GM21737 (cell line): ENCODE measurements at regions not wholly inside any gene's neighbourhood (a gene's known extent, or its start where the extent isn't known, plus 50 kb on each side); places are given as distances from the start of the nearest gene placed in this dataset.

Experiments used
- ATAC-seq: cut with Tn5 transposase; IDR thresholded peaks from one replicate; pipeline ENCODE4 v1.9.1; 2021; ENCODE audit warnings: mild to moderate bottlenecking, moderate library complexity; ENCODE audit not compliant: unreplicated experiment

- ATAC-seq = no peak
Measured at GRCh38 chr12:75908961-75909605, 122.5 kb downstream of the PHLDA1 start.

- ATAC-seq = no peak
Measured at GRCh38 chr12:75905922-75906321, 125.7 kb downstream of the PHLDA1 start.

DNA sequence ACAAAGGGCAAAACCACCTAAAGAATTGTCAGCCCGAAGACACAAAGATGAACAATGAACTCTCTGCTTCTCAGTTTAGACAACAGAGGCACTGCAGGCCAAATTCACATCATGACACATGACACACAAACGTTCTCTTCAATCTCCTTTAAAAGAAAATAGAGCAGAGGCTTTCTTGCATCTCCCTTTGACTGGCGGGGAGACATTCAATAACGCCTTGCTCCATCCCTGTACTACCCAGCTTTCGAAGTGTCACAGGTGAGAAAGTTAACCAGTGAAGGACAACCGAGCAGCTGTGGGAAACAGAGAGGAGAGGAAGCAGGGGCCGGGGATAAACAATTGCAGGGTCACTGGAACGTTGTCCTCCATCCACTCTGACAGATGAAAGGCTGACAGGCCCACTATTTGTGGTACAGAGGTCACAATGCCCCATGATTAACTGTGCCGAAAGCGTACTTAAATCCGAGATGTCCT lies 130.8 kb downstream of the PHLDA1 start:
- ATAC-seq = no peak

DNA sequence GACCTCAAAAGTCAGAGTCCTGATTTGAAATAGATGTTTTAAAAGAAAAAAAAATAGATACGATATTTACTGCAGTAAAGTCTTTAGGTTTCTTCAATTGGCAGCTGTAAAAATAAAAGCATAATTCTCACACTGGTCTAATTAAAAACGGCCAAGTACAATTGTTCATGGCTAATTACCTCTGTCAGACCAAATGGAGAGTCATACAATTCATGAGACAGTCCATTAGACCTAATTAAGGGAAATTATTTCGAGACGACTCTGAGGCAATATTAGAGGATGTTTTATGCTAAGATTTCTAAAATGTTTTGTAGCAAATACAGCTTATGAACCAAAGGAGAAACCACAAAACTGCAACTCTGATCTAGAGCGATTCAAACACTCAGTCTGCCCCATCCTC lies 131.3 kb downstream of the PHLDA1 start:
- no peak for ATAC-seq

GRCh38 chr12:75894965-75895754 lies 136.4 kb downstream of the PHLDA1 start:
- ATAC-seq = no peak

GRCh38 chr12:75893765-75894164 lies 137.8 kb downstream of the PHLDA1 start:
- ATAC-seq = no peak

GRCh38 chr12:75892731-75893408 lies 138.7 kb downstream of the PHLDA1 start:
- no peak for ATAC-seq

DNA sequence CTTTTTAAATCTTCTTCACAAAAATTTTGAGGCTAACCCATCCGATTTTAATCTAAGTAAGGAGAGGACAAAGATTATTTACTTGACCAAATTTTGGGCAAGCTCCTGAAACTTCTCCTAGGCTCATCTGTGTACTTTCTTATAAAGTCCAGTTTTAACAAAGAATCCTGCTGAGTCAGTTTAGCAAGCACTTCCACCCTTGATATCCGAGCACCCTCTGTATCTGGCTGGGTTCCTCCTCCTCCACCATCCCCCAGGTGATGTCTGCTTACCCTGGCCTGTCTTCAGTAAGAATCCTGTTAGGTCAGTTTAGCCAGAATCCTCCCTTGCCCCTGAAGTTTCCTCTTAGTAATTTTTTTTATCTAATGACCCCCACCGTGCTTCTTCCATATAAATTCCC lies 140.5 kb downstream of the PHLDA1 start:
- ATAC-seq = no peak

GRCh38 chr12:75890660-75891059 lies 140.9 kb downstream of the PHLDA1 start:
- ATAC-seq = no peak

GRCh38 chr12:75890141-75890540 lies 141.4 kb downstream of the PHLDA1 start:
- ATAC-seq = no peak

DNA sequence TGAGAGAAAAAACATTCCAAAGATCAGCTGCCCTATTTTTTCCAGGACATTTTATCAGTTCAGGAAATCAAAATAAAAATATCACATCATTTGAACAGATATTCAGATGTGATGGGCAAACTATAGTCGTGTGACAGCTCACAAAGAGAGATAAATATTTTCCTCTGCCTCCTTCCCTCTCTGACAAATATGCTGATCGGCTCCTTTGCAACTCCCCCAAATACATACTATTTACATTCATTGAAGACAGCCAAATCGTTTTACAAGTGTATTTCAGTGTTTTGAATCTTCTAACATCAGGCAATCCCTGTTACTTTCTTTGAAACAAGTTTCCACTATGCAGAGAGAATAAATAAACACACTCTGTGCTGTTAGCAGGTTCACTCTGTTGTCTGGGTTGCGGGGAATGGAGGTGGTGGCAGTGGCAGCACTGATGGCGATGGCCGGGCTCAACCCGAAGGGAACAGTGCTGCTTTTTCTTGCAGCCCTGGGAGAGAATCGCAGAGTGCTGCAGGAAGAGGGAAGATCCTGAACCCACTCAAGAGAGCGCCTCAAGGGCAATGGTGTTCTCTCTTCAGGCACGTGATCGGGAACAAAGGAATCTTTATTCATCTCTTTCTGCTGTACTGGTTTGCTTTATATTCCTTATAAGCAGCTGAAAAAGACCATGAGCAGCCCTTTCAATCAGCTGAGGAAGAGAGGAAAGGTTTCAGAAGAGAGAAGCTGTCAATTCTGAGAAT lies 142.5 kb downstream of the PHLDA1 start:
- no peak for ATAC-seq

- no peak for ATAC-seq
Measured at GRCh38 chr12:75888399-75888798, 143.2 kb downstream of the PHLDA1 start.

DNA sequence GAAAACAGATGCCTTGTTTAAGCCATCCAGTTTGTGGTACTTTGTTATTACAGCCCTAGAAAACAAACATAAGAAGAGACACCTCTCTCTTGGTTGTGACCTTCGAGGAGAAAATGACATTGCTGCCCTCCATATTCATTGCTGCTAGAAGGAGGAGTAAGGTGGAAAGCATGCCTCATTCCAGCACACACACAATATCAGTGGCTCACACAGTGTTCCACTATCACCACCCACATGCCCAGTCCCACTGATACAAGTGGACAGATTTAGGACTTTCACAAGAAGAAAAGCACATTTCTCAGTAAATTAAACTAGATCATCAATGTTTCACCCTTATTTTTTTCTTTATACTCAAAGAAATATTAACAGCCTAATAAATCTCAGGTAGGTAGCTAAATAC lies 143.6 kb downstream of the PHLDA1 start:
- ATAC-seq = no peak

- ATAC-seq = no peak
Measured at GRCh38 chr12:75884465-75884985, 147.1 kb downstream of the PHLDA1 start.

- no peak for ATAC-seq
Measured at GRCh38 chr12:75883241-75883640, 148.3 kb downstream of the PHLDA1 start.

- ATAC-seq = no peak
Measured at GRCh38 chr12:75882421-75882820, 149.2 kb downstream of the PHLDA1 start.

- ATAC-seq = no peak
Measured at GRCh38 chr12:75881920-75882319, 149.7 kb downstream of the PHLDA1 start.

DNA sequence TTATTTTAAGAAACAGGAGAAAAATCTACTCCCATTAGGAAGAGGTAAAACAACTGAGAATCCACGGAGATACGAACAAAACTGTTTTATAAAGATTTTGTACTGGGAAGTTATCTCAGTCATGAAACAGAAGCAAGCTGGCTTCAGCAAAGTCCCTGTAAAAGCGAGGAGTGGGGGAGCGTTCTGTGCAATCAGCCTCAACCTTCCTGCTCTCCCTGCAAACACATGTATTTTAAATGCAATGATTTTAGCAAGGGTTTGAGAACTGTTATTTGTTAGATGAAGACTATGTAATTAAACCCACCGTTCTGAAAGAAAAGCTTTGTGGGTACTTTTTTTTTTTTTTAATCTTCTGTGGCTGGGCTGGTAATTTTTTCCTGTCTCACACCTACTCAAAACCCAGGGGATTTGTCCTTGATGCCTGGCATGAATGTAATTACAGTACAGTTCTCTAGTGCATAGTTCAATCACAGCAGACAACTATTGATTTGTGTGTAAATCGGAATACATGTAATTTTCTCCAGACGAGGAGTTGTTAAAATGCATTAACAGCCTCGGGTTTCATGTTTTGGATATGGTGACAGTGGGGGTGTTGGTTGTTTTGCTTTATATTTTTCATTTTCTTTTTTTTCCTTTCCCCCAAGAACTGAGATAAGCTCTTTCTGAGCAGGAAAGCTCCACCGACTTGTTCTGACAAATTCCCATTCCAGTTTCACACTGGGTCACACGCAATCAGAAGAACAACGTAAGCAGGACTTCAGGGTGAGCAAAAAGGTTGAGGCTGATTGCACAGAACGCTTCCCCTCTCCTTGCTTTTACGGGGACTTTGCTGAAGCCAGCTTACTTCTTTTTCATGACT lies 153.6 kb downstream of the PHLDA1 start:
- no peak for ATAC-seq

DNA sequence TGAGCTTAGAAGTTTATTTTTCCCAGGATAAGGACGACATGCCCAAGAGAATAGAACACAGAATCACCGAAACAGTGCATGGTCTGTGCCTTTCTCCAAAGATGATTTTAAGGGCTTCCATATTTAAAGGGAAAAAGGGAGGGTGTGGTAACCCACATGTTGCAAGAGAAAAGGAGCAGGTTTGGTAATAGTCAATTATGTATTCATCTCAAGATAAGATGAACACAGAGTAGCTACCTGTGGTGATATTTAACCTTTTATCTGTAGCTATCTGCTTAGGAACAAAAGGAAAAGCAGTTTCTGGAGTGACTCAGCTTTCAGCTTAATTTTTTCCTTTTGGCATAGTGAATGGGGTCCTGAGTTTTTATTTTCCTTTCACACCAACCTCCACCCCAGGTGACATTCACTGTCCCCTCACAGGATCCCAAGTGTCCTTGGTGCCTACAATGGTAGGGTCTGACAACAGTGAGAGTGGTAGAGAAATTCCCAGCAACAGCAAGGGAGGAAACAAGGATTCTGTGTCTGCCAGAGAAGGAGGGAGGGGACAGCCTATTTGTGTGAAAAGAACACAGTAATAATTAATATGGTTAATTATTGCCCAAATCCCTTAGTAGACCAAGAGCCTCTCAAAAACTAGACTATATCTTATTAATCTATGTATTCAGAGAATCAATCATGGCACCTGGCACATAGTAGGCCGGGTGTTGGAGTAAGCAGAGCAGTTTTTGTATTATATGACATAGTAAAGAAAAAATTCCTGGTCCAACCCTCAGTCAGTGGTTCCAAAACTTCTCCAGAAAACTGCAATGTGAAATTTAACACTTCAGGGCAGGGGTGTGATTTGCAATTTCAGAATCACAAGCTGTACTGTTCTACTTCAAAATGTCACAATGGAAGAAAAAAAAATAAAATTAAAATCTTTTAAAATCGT lies 154.5 kb downstream of the PHLDA1 start:
- ATAC-seq = no peak
